Body of pancreas (tissue), 4 donors: ENCODE measurements at regions not wholly inside any gene's neighbourhood (a gene's known extent, or its start where the extent isn't known, plus 50 kb on each side); places are given as distances from the start of the nearest gene placed in this dataset.

Experiments
- ATAC-seq: fragments of 150-250 bp; one replicate; pipeline ENCODE4 v1.9.1; 2016
- DNase-seq, 4 donors: peaks; one replicate each; pipeline ENCODE4 v3.0.0-alpha.2; 2019
- H3K27ac ChIP-seq, 4 donors: fragments of 200-600 bp; sonication (generic); 1 replicate in 3 of 4; 2 replicates in 1 of 4; pipeline versions ENCODE4 v1.5.1 to v1.6.1; 2016 to 2019; ENCODE audit warnings: mild to moderate bottlenecking in 1 of 4, mixed read lengths in 1 of 4, moderate library complexity in 1 of 4
- H3K27me3 ChIP-seq, 2 donors: fragments of 200-600 bp; sonication (generic); one replicate each; pipeline ENCODE4 v1.6.0; 2016; ENCODE audit warnings: mild to moderate bottlenecking in 1 of 2
- H3K36me3 ChIP-seq, 2 donors: fragments of 200-600 bp; sonication (generic); replicated peaks in 1 of 2; 2 replicates each; pipeline ENCODE4 v1.5.1; 2016; ENCODE audit warnings: low read depth in 2 of 2; ENCODE audit not compliant: insufficient read depth in 1 of 2
- H3K4me1 ChIP-seq: fragments of 200-600 bp; sonication (generic); one replicate; pipeline ENCODE4 v1.6.0; 2016
- H3K4me3 ChIP-seq, 2 donors: fragments of 200-600 bp; sonication (generic); 1 replicate in 1 of 2; 2 replicates in 1 of 2; pipeline ENCODE4 v1.5.1; 2016 to 2019
- H3K9me3 ChIP-seq, 3 donors: fragments of 200-600 bp; sonication (generic); 1 replicate in 2 of 3; 2 replicates in 1 of 3; pipeline ENCODE4 v1.5.1; 2016
- POLR2A ChIP-seq, 3 donors: fragments of 450-650 bp; IDR thresholded peaks; one replicate each; pipeline ENCODE4 v1.6.1; 2016; ENCODE audit warnings: antibody characterized with exemption in 3 of 3, mild to moderate bottlenecking in 2 of 3
- WGBS, 2 donors: methylation state at CpG; one replicate each; pipeline ENCODE4 v1.1.5; 2017; 5-methylcytosine and 5-hydroxymethylcytosine counted together
- intact Hi-C: fragments of 100-400 bp; cut with DNase I; formaldehyde crosslinking; loops from one replicate; pipeline ENCODE4 v1.15.1; 2023
- TF ChIP-seq, protein P1 (sequence below), 7 experiments: fragments of 450-650 bp in 4 of 7; fragments of 200-600 bp in 3 of 7; sonication (generic) in 3 of 7; IDR thresholded peaks; one replicate each; pipeline ENCODE4 v1.5.1; 2016 to 2019; ENCODE audit warnings: antibody characterized with exemption in 7 of 7

GRCh38 chr6:40933864-40934263, 105.2 kb downstream of the UNC5CL start:
- no peak overlapping the region for H3K4me3 ChIP-seq
- H3K36me3 ChIP-seq = no peaks in the 10 kb centered on the region
- intact Hi-C loops = no loop called here
- H3K27me3 ChIP-seq = no peaks in the 10 kb centered on the region
- H3K27ac ChIP-seq = no peak overlapping the region
- TF ChIP-seq, protein P1, sequence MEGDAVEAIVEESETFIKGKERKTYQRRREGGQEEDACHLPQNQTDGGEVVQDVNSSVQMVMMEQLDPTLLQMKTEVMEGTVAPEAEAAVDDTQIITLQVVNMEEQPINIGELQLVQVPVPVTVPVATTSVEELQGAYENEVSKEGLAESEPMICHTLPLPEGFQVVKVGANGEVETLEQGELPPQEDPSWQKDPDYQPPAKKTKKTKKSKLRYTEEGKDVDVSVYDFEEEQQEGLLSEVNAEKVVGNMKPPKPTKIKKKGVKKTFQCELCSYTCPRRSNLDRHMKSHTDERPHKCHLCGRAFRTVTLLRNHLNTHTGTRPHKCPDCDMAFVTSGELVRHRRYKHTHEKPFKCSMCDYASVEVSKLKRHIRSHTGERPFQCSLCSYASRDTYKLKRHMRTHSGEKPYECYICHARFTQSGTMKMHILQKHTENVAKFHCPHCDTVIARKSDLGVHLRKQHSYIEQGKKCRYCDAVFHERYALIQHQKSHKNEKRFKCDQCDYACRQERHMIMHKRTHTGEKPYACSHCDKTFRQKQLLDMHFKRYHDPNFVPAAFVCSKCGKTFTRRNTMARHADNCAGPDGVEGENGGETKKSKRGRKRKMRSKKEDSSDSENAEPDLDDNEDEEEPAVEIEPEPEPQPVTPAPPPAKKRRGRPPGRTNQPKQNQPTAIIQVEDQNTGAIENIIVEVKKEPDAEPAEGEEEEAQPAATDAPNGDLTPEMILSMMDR (IDR thresholded peaks at IDR 0.05) = no peak
- no peak for TF ChIP-seq POLR2A (IDR thresholded peaks at IDR 0.05)
- 87 to 92% methylated on average over 5 of the region's 5 CpGs for WGBS, 2 donors
- no peak for DNase-seq
- H3K4me1 ChIP-seq = peaks cover 8% of the 10 kb centered on the region
- H3K9me3 ChIP-seq = no peaks in the 10 kb centered on the region
- ATAC-seq = no peak

DNA sequence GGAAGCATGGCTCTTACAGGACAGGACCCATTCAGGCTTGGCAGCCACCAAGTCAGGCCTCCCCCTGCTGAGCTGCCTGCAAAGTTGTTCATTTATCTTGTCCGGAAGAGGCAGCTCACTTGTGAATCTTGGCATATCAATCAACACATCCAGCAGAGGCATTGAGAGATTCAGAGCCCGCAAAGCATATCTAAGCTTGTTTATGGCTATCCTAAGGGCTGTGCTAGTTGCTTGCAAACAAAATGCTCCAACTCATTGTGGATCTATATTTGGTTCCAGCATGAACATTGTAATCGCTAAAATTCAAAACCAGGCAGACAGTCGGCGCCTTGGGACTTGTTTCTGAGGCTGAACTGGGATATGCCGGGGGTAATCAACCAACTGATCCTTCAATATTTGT, 106.1 kb downstream of the UNC5CL start:
- intact Hi-C loops = no loop called here
- Histone ChIP-seq H3K36me3 (no peaks in the 10 kb centered on the region), H3K4me1 (peaks cover 8% of the 10 kb centered on the region), H3K4me3 (no peak overlapping the region), H3K9me3 (no peaks in the 10 kb centered on the region), H3K27me3 (no peaks in the 10 kb centered on the region), H3K27ac (no peak overlapping the region)
- 91 to 98% methylated on average over 6 of the region's 6 CpGs for WGBS, 2 donors
- no peak for TF ChIP-seq POLR2A (IDR thresholded peaks at IDR 0.05)
- TF ChIP-seq, protein P1 (IDR thresholded peaks at IDR 0.05) = no peak
- DNase-seq = no peak
- no peak for ATAC-seq

DNA sequence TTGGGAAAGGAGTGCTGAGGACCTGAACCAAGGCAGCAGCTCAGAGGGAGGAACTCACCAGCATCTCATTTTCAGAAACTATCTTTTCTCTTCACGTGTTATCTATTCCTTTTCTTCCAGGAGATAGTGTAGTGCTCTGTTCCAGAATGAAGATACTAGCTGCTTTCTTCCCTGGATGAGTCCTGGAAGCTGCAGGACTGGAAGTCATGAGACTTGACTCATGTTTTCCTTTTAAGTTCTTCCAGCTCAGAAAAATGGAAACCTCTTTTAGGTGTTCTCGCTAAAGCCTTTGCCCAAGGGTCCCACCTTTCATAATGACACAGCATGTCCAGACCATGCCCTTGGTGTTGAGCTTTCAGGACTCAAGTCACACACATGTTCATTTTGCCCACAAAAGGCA, 106.7 kb downstream of the UNC5CL start:
- Histone ChIP-seq H3K27ac (no peak overlapping the region), H3K4me3 (no peak overlapping the region), H3K4me1 (peaks cover 8% of the 10 kb centered on the region), H3K36me3 (no peaks in the 10 kb centered on the region), H3K9me3 (no peaks in the 10 kb centered on the region), H3K27me3 (no peaks in the 10 kb centered on the region)
- intact Hi-C loops = no loop called here
- no peak for DNase-seq
- TF ChIP-seq, protein P1 (IDR thresholded peaks at IDR 0.05) = no peak
- no peak for TF ChIP-seq POLR2A (IDR thresholded peaks at IDR 0.05)
- no peak for ATAC-seq
- 85 to 90% methylated on average over 2 of the region's 2 CpGs for WGBS, 2 donors

GRCh38 chr6:40931931-40932330, 107.1 kb downstream of the UNC5CL start:
- Histone ChIP-seq H3K4me3 (no peak overlapping the region), H3K27me3 (no peaks in the 10 kb centered on the region), H3K9me3 (no peaks in the 10 kb centered on the region), H3K27ac (no peak overlapping the region), H3K4me1 (peaks cover 8% of the 10 kb centered on the region), H3K36me3 (no peaks in the 10 kb centered on the region)
- no peak for DNase-seq
- no peak for TF ChIP-seq POLR2A (IDR thresholded peaks at IDR 0.05)
- TF ChIP-seq, protein P1 (IDR thresholded peaks at IDR 0.05) = no peak
- ATAC-seq = no peak
- intact Hi-C loops = no loop called here
- WGBS, 2 donors = 83 to 86% methylated on average over 1 of the region's 1 CpG

- peak; percentile 60 for ATAC-seq
- intact Hi-C loops = no loop called here
- peaks cover 8% of the 10 kb centered on the region for H3K4me1 ChIP-seq
- H3K27ac ChIP-seq = no peak overlapping the region
- peak; percentile 18 to 63 (median 48) for DNase-seq
- H3K9me3 ChIP-seq = no peaks in the 10 kb centered on the region
- no peaks in the 10 kb centered on the region for H3K27me3 ChIP-seq
- no peaks in the 10 kb centered on the region for H3K36me3 ChIP-seq
- WGBS, 2 donors = 59 to 83% methylated on average over 3 of the region's 3 CpGs
- no peak overlapping the region for H3K4me3 ChIP-seq
- TF ChIP-seq POLR2A (IDR thresholded peaks at IDR 0.05) = no peak
- TF ChIP-seq, protein P1 (IDR thresholded peaks at IDR 0.05) = no peak
Measured at GRCh38 chr6:40930555-40930954, 108.5 kb downstream of the UNC5CL start.
